ENCODE measurements at regions not wholly inside any gene's neighbourhood (a gene's known extent, or its start where the extent isn't known, plus 50 kb on each side); places are given as distances from the start of the nearest gene placed in this dataset.

DNA sequence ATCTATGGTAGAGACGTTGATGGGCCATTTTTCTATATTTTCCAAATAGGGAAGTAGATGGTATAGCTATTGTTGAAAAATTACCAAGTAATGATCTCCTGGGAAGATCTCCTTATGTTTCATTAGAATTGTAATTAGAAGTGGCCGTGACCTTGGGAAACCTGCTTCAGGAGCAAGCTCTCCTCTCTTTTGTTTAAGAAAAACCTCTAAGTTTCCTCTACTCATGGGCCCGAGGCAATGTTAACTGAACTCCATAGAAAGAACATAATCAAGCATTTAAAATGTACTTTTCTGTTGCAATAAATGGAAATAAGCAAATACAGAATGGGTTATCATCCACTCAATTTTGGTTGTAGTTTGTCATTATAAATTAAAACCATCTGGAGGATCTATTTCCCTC, 511.2 kb upstream of the MDFIC2 start:
- H3K4me3 ChIP-seq (replicated peaks in 1 of 3; ENCODE audit: insufficient read depth in 1 of 3, low read depth in 1 of 3, low read length in 3 of 3): no peak overlapping the region
- no peaks in the 10 kb centered on the region for H3K9me1 ChIP-seq (replicated peaks; ENCODE audit: control insufficient read depth, extremely low read depth, insufficient read depth, low read length)
- H3K27me3 ChIP-seq (ENCODE audit: control insufficient read depth in 2 of 2, insufficient read depth in 2 of 2, low read length in 2 of 2): no peaks in the 10 kb centered on the region
- dilution Hi-C loops (cut with MboI; ENCODE audit: extremely low pct_ligation_motif_present, low sequenced_read_pairs) (no loop called here), intact Hi-C loops (cut with micrococcal nuclease) (no loop called here)
- BruUV-seq (replicated peaks): no TSS peak
- no peaks in the 10 kb centered on the region for H3K79me2 ChIP-seq (ENCODE audit: control insufficient read depth, insufficient read depth, low read length)
- DNase-seq (ENCODE audit: low read depth, low spot score) (no peak), FAIRE-seq (no peak)
- POLR2A ChIA-PET: no interaction called here
- no peak overlapping the region for H3K4me2 ChIP-seq (ENCODE audit: insufficient read depth, low read length)
- TF ChIP-seq EZH2 (IDR thresholded peaks at IDR 0.05; ENCODE audit: borderline replicate concordance, low read depth, low read length, severe bottlenecking) (no peak), JUN (IDR thresholded peaks at IDR 0.05; ENCODE audit: borderline replicate concordance, insufficient read depth, insufficient read length, low read depth) (no peak)
- TF ChIP-seq, protein P1, sequence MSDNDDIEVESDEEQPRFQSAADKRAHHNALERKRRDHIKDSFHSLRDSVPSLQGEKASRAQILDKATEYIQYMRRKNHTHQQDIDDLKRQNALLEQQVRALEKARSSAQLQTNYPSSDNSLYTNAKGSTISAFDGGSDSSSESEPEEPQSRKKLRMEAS (IDR thresholded peaks at IDR 0.05; ENCODE audit: insufficient read depth, insufficient read length): no peak
- TF ChIP-seq, protein P2, sequence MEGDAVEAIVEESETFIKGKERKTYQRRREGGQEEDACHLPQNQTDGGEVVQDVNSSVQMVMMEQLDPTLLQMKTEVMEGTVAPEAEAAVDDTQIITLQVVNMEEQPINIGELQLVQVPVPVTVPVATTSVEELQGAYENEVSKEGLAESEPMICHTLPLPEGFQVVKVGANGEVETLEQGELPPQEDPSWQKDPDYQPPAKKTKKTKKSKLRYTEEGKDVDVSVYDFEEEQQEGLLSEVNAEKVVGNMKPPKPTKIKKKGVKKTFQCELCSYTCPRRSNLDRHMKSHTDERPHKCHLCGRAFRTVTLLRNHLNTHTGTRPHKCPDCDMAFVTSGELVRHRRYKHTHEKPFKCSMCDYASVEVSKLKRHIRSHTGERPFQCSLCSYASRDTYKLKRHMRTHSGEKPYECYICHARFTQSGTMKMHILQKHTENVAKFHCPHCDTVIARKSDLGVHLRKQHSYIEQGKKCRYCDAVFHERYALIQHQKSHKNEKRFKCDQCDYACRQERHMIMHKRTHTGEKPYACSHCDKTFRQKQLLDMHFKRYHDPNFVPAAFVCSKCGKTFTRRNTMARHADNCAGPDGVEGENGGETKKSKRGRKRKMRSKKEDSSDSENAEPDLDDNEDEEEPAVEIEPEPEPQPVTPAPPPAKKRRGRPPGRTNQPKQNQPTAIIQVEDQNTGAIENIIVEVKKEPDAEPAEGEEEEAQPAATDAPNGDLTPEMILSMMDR (IDR thresholded peaks at IDR 0.05; ENCODE audit: extremely low read depth in 1 of 2, insufficient read depth in 1 of 2, low read depth in 1 of 2, low read length in 2 of 2): no peak
- no peak overlapping the region for H3K9ac ChIP-seq (replicated peaks; ENCODE audit: extremely low read depth, insufficient read depth, low read length)
- H3K27ac ChIP-seq (ENCODE audit: insufficient read depth, low read depth, low read length): no peak overlapping the region
- H3K36me3 ChIP-seq (ENCODE audit: control insufficient read depth in 2 of 2, extremely low read depth in 1 of 2, insufficient read depth in 2 of 2, low read length in 2 of 2): no peaks in the 10 kb centered on the region
- no peaks in the 10 kb centered on the region for H3K9me3 ChIP-seq (replicated peaks; ENCODE audit: control insufficient read depth, insufficient read depth, low read length)
- peaks cover 11% of the 10 kb centered on the region for H3K4me1 ChIP-seq (ENCODE audit: control insufficient read depth, extremely low read depth, insufficient read depth, low read length)
- CTCF ChIA-PET: no interaction called here
- H2AFZ ChIP-seq (ENCODE audit: low read depth, low read length): no peak overlapping the region
- no peaks in the 10 kb centered on the region for H4K20me1 ChIP-seq (replicated peaks; ENCODE audit: control insufficient read depth, extremely low read depth, insufficient read depth, low read length)

DNA sequence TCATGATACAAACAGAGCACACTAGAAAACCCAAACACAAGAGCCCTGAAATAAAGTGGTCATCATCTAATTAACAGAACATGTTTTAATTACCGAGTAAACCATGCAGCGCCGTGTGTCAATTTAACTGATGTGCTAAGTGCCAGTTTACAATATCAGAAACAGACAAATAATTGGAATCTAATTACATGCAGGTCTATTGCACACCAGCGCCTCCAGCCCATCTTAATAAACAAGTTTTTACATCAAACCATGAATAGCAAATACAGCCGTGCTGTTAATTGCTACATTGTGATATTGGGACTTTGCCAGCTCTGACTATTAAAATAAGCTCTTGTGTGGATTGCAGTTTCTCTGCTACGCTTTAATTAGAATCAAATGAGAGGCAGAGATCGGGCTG, 510.2 kb upstream of the MDFIC2 start:
- TF ChIP-seq POLR2A (IDR thresholded peaks at IDR 0.05; ENCODE audit: low read depth, low read length) (no peak), FOS (IDR thresholded peaks at IDR 0.05; ENCODE audit: borderline replicate concordance, insufficient read depth, low read length) (no peak), JUN (IDR thresholded peaks at IDR 0.05; ENCODE audit: borderline replicate concordance, insufficient read depth, insufficient read length, low read depth) (no peak), MYC (IDR thresholded peaks at IDR 0.05; ENCODE audit: low read depth, low read length) (no peak), GATA2 (IDR thresholded peaks at IDR 0.05; ENCODE audit: insufficient read depth, insufficient read length, low read depth, low read length) (no peak), POLR2AphosphoS5 (IDR thresholded peaks at IDR 0.05; ENCODE audit: insufficient read depth, low read depth, low read length) (no peak), EZH2 (IDR thresholded peaks at IDR 0.05; ENCODE audit: borderline replicate concordance, low read depth, low read length, severe bottlenecking) (no peak)
- TF ChIP-seq, protein P1 (IDR thresholded peaks at IDR 0.05; ENCODE audit: insufficient read depth, insufficient read length): no peak
- TF ChIP-seq, protein P2 (IDR thresholded peaks at IDR 0.05; ENCODE audit: extremely low read depth in 1 of 2, insufficient read depth in 1 of 2, low read depth in 1 of 2, low read length in 2 of 2): no peak
- POLR2A ChIA-PET: no interaction called here
- no peak overlapping the region for H3K4me2 ChIP-seq (ENCODE audit: insufficient read depth, low read length)
- H3K9me1 ChIP-seq (replicated peaks; ENCODE audit: control insufficient read depth, extremely low read depth, insufficient read depth, low read length): no peaks in the 10 kb centered on the region
- peak; percentile 33 for FAIRE-seq
- H4K20me1 ChIP-seq (replicated peaks; ENCODE audit: control insufficient read depth, extremely low read depth, insufficient read depth, low read length): no peaks in the 10 kb centered on the region
- no peak for DNase-seq (ENCODE audit: low read depth, low spot score)
- no peak overlapping the region for H3K27ac ChIP-seq (ENCODE audit: insufficient read depth, low read depth, low read length)
- CTCF ChIA-PET: interaction anchor here (1.4 kb wide), 1 partner anchor 106 kb away, joined by 3 read pairs; no protein-coding TSS in a partner anchor
- H3K36me3 ChIP-seq (ENCODE audit: control insufficient read depth in 2 of 2, extremely low read depth in 1 of 2, insufficient read depth in 2 of 2, low read length in 2 of 2): no peaks in the 10 kb centered on the region
- H3K4me1 ChIP-seq (ENCODE audit: control insufficient read depth, extremely low read depth, insufficient read depth, low read length): peaks cover 10% of the 10 kb centered on the region
- dilution Hi-C loops (cut with MboI; ENCODE audit: extremely low pct_ligation_motif_present, low sequenced_read_pairs) (no loop called here), intact Hi-C loops (cut with micrococcal nuclease) (no loop called here)
- no peak overlapping the region for H3K9ac ChIP-seq (replicated peaks; ENCODE audit: extremely low read depth, insufficient read depth, low read length)
- H2AFZ ChIP-seq (ENCODE audit: low read depth, low read length): no peak overlapping the region
- no peak overlapping the region for H3K4me3 ChIP-seq (replicated peaks in 1 of 3; ENCODE audit: insufficient read depth in 1 of 3, low read depth in 1 of 3, low read length in 3 of 3)
- no peaks in the 10 kb centered on the region for H3K79me2 ChIP-seq (ENCODE audit: control insufficient read depth, insufficient read depth, low read length)
- H3K9me3 ChIP-seq (replicated peaks; ENCODE audit: control insufficient read depth, insufficient read depth, low read length): no peaks in the 10 kb centered on the region
- H3K27me3 ChIP-seq (ENCODE audit: control insufficient read depth in 2 of 2, insufficient read depth in 2 of 2, low read length in 2 of 2): no peaks in the 10 kb centered on the region
- BruUV-seq (replicated peaks): no TSS peak

Measured in endothelial cell of umbilical vein (primary cell).